WTC11 (cell line): ENCODE measurements at regions not wholly inside any gene's neighbourhood (a gene's known extent, or its start where the extent isn't known, plus 50 kb on each side); places are given as distances from the start of the nearest gene placed in this dataset.
"Not testable (repeated sequence)": the region's sequence is repeated elsewhere in the genome, so short reads cannot be mapped to it uniquely, and the experiment has no call there.

Source experiments
- ZNF396 ChIP-seq: fragments of 250-450 bp; sonication (Bioruptor Pico); IDR thresholded peaks from 2 replicates; pipeline ENCODE4 v1.8.0; 2021; ENCODE audit warnings: mild to moderate bottlenecking, moderate library complexity, borderline replicate concordance
- TF ChIP-seq, protein P1 (sequence below): fragments of 200-600 bp; IDR thresholded peaks from 2 replicates; pipeline ENCODE4 v1.8.0; 2022; ENCODE audit warnings: antibody characterized with exemption

GRCh38 chrY:18855184-18855583 lies 81.6 kb upstream of the HSFY2 start:
- not testable (repeated sequence) for TF ChIP-seq ZNF396 (CRISPR knock-in tag)
- TF ChIP-seq, protein P1, sequence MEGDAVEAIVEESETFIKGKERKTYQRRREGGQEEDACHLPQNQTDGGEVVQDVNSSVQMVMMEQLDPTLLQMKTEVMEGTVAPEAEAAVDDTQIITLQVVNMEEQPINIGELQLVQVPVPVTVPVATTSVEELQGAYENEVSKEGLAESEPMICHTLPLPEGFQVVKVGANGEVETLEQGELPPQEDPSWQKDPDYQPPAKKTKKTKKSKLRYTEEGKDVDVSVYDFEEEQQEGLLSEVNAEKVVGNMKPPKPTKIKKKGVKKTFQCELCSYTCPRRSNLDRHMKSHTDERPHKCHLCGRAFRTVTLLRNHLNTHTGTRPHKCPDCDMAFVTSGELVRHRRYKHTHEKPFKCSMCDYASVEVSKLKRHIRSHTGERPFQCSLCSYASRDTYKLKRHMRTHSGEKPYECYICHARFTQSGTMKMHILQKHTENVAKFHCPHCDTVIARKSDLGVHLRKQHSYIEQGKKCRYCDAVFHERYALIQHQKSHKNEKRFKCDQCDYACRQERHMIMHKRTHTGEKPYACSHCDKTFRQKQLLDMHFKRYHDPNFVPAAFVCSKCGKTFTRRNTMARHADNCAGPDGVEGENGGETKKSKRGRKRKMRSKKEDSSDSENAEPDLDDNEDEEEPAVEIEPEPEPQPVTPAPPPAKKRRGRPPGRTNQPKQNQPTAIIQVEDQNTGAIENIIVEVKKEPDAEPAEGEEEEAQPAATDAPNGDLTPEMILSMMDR = not testable (repeated sequence)
